ENCODE measurements at regions not wholly inside any gene's neighbourhood (a gene's known extent, or its start where the extent isn't known, plus 50 kb on each side); places are given as distances from the start of the nearest gene placed in this dataset.

GRCh38 chr1:30198795-30199403 is 524.5 kb downstream of the MATN1 start:
- no peak for DNase-seq (ENCODE audit: low spot score)

DNA sequence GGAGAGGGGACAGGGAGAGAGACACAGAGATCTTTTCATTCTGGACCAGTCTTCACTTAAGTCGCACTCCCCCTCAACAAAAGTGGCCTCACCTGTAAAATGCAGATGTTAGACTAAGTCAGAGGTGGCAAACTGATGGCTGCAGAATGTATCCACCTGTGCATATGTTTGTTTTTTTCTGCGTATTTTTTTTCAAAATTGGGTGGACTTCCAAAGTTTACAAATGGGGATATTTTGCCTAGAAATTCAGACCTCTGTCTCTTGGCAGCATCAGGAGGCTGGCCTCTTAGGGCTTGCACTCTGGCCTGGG is 525.0 kb downstream of the MATN1 start:
- DNase-seq (ENCODE audit: low spot score): no peak

DNA sequence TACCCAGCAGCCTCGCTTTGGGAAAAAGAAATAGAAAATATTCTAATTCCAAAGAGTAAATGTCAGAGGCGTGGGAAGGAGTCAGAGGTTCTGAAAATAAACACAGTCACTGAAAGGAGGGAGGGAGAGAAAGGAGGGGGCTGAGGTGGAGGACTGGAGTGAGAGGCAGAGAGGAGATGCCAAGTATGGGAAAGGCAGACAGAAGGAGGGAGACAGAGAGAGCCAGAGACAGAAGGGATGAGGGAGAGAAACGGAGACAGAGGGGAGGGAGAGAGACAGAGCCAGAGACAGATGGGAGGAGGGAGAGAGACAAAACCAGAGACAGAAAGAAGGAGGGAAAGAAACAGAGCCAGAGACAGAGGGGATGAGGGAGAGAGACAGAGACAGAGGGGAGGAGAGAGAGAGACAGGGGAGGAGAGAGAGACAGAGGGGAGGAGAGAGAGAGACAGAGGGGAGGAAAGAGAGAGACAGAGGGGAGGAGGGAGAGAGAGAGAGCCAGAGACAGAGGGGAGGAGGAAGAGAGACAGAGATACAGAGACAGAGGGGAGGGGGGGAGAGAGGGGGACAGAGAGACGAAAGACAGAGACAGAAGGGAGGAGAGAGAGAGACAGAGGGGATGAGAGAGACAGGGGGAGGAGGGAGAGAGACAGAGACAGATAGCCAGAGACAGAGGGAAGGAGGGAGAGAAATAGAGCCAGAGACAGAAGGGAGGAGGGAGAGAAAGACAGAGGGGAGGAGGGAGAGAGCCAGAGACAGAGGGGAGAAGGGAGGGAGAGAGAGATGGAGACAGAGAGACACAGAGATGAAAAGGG is 525.5 kb downstream of the MATN1 start:
- no peak for DNase-seq (ENCODE audit: low spot score)

- DNase-seq (ENCODE audit: low spot score): no peak
Measured at GRCh38 chr1:30196872-30197638, 526.3 kb downstream of the MATN1 start.

- DNase-seq (ENCODE audit: low spot score): no peak
Measured at GRCh38 chr1:30196457-30196856, 526.9 kb downstream of the MATN1 start.

GRCh38 chr1:30195424-30196134 is 527.8 kb downstream of the MATN1 start:
- no peak for DNase-seq (ENCODE audit: low spot score)

GRCh38 chr1:30194741-30195423 is 528.5 kb downstream of the MATN1 start:
- no peak for DNase-seq (ENCODE audit: low spot score)

GRCh38 chr1:30194046-30194619 is 529.3 kb downstream of the MATN1 start:
- DNase-seq (ENCODE audit: low spot score): no peak

DNA sequence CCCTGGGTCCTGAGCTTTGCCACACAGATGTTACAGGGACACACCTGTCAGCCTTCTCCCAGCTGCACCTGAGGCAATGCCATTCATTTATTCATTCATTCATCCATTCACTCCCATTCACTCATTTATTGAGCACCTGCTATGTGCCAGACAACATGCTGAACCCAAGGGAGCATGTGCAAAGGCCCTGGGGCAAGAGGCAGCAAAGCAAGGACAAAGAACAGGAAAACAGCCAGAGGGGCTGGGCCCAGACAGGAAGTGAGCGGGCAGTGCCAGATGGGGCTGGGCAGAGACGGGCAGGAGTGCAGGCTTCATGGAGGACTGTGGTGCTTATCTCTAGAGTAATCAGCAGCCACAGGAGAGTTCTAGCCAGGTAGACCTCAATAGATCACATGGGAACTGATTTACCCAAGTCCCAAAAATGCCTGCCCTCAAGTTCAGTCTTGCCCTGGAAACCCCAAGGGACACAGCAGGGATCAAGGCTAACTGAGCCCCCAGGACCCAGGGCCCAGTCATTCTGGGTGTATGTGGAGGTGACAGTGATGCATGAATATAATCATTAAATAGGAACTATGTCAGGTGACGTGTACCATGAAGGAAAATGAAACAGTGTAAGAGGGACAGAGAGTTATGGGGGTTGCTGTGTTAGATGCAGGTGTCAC is 530.3 kb downstream of the MATN1 start:
- DNase-seq (ENCODE audit: low spot score): no peak

GRCh38 chr1:30191154-30191702 is 532.2 kb downstream of the MATN1 start:
- DNase-seq (ENCODE audit: low spot score): no peak

DNA sequence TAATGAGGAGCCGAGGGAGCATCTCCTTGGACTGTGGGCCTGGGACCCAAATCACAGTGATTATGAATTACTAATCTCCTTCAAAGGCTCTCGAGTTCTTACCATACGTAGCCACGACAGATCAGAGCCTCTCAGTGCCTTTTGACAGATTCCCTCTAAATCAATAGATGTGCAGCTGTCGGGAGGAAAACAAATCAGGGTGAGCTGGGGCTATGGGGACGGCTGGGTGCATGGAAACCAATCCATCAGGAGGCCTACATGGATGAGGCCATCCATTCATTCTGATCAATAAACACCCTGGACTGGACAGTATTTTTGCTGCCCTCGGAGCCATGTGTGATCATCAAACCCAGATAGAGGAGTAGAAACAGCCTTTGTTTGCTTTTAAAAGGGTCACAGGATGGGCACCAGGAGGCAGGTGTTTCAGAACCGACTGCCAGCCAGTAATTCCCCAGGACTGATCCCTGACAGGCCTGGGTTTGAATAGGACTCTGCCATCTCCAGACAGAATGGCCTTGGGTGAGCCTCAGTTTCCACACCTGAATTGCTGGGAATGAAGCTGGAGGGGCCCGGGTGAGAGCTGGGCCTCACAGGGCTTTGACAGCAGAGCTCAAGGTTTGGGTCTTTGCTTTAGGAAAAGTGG is 532.8 kb downstream of the MATN1 start:
- no peak for DNase-seq (ENCODE audit: low spot score)

- DNase-seq (ENCODE audit: low spot score): no peak
Measured at GRCh38 chr1:30189818-30190500, 533.4 kb downstream of the MATN1 start.

DNA sequence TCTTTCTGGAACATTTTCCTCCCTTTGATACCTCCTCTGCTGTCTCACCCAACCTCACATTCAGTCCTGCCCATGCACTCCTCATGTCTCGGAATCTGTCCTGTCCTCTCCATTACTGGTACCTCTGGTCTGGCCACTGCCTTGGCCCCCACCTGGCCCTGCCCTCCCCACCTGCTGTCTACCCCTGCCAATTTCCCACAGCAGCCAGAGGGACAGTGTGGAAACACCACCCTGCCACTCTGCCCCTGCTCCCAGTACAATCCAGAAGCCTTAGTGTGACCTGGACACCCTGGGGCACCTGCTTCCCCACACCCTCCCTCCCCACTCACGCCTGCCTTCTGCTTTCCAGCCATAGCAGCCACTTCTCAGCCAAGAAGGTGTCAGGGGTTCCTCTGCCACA is 534.4 kb downstream of the MATN1 start:
- no peak for DNase-seq (ENCODE audit: low spot score)

GRCh38 chr1:30188329-30188728 is 535.1 kb downstream of the MATN1 start:
- no peak for DNase-seq (ENCODE audit: low spot score)

- DNase-seq (ENCODE audit: low spot score): no peak
Measured at GRCh38 chr1:30187413-30188023, 535.9 kb downstream of the MATN1 start.

DNA sequence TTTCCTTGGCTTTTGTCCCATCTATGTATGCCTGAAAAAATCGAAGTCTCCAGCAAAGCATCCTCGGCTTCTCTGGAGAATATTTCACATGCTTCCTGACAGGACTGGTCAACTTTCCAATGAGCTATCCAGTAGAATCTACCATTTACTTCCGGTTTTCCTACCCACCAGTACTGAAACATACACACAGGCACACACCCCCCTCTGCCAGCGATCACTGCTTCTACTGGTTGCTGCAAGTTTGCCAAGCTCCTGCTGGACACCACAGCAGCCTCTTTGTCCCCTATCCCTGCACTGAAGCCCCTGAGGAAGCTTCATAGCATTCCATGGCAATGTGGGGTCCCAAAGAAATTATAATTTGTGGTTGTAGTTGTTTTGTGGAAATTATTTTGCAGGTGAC is 536.8 kb downstream of the MATN1 start:
- DNase-seq (ENCODE audit: low spot score): no peak

DNA sequence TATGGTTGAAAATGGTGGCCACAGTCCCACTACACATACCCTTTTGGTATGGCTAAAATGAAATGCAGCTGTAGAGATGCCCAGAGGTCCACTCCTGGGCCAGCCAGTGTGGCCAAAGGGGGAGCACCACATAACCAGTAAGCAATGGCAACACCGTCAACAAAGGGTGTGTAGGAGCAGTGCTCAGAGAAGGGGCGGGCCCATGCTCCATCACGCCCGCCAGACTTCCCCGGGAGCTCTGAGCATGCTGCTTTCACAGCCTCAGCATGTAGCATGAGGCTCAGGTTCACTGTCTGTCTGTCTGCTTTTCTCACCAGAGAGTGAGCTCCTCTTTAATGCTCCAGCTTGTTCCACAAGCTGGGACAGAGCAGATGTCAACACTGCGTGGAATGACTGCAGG is 537.6 kb downstream of the MATN1 start:
- no peak for DNase-seq (ENCODE audit: low spot score)

- no peak for DNase-seq (ENCODE audit: low spot score)
Measured at GRCh38 chr1:30185313-30185712, 538.1 kb downstream of the MATN1 start.

Measured in Ammon's horn (tissue), 1 donor.